ENCODE measurements at regions not wholly inside any gene's neighbourhood (a gene's known extent, or its start where the extent isn't known, plus 50 kb on each side); places are given as distances from the start of the nearest gene placed in this dataset.
"Not testable (repeated sequence)": the region's sequence is repeated elsewhere in the genome, so short reads cannot be mapped to it uniquely, and the experiment has no call there.

DNA sequence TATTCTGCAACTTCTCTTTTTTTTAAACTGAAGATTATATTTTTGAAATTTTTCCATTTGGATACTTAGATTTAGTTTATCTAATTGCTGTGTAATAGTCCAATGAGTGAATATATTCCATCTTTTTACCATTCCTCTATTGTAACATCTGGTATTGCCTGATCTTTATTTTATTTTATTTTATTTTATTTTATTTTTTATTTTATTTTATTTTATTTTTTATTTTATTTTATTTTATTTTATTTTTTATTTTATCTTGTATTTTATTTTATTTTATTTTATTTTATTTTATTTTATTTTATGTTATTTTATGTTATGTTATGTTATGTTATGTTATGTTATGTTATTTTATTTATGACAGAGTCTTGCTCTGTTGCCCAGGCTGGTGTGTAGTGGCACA, 66.5 kb upstream of the CFAP161 start:
- TF ChIP-seq, protein P1, sequence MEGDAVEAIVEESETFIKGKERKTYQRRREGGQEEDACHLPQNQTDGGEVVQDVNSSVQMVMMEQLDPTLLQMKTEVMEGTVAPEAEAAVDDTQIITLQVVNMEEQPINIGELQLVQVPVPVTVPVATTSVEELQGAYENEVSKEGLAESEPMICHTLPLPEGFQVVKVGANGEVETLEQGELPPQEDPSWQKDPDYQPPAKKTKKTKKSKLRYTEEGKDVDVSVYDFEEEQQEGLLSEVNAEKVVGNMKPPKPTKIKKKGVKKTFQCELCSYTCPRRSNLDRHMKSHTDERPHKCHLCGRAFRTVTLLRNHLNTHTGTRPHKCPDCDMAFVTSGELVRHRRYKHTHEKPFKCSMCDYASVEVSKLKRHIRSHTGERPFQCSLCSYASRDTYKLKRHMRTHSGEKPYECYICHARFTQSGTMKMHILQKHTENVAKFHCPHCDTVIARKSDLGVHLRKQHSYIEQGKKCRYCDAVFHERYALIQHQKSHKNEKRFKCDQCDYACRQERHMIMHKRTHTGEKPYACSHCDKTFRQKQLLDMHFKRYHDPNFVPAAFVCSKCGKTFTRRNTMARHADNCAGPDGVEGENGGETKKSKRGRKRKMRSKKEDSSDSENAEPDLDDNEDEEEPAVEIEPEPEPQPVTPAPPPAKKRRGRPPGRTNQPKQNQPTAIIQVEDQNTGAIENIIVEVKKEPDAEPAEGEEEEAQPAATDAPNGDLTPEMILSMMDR (IDR thresholded peaks at IDR 0.05), result not testable (repeated sequence)
- TF ChIP-seq POLR2A, EP300 (IDR thresholded peaks at IDR 0.05): not testable (repeated sequence)
